Smooth muscle cell (in vitro differentiated cells): ENCODE measurements at regions not wholly inside any gene's neighbourhood (a gene's known extent, or its start where the extent isn't known, plus 50 kb on each side); places are given as distances from the start of the nearest gene placed in this dataset.

ENCODE experiments used
- DNase-seq: peaks from one replicate; lab custom pipeline; 2025; ENCODE audit not compliant: unreplicated experiment; lab: John Stamatoyannopoulos, UW
- H2AFZ ChIP-seq: fragments of 200-600 bp; sonication (generic); 2 replicates; pipeline ENCODE4 v1.6.0; 2016; ENCODE audit warnings: antibody characterized with exemption, low read depth, mild to moderate bottlenecking
- H3F3A ChIP-seq: fragments of 200-600 bp; sonication (generic); 2 replicates; pipeline ENCODE4 v1.6.0; 2017; ENCODE audit warnings: antibody characterized with exemption, low read depth
- H3K27ac ChIP-seq: fragments of 200-600 bp; sonication (generic); 2 replicates; pipeline ENCODE4 v1.5.1; 2016; ENCODE audit warnings: low read depth, mild to moderate bottlenecking
- H3K27me3 ChIP-seq: fragments of 200-600 bp; sonication (generic); 2 replicates; pipeline ENCODE4 v1.6.1; 2016; ENCODE audit warnings: low read depth, mild to moderate bottlenecking
- H3K36me3 ChIP-seq: fragments of 200-600 bp; sonication (generic); 2 replicates; pipeline ENCODE4 v1.5.1; 2016; ENCODE audit warnings: low read depth
- H3K4me1 ChIP-seq: fragments of 200-600 bp; sonication (generic); 2 replicates; pipeline ENCODE4 v1.5.1; 2016; ENCODE audit warnings: low read depth
- H3K4me2 ChIP-seq: fragments of 200-600 bp; sonication (generic); 2 replicates; pipeline ENCODE4 v1.6.0; 2016; ENCODE audit warnings: mild to moderate bottlenecking
- H3K4me3 ChIP-seq: fragments of 200-600 bp; sonication (generic); 2 replicates; pipeline ENCODE4 v1.5.1; 2016; ENCODE audit warnings: mild to moderate bottlenecking
- H3K79me2 ChIP-seq: fragments of 200-600 bp; sonication (generic); 2 replicates; pipeline ENCODE4 v1.6.0; 2016; ENCODE audit warnings: low read depth, mild to moderate bottlenecking
- H3K9ac ChIP-seq: fragments of 200-600 bp; sonication (generic); 2 replicates; pipeline ENCODE4 v1.6.0; 2016; ENCODE audit warnings: low read depth
- H3K9me3 ChIP-seq: fragments of 200-600 bp; sonication (generic); replicated peaks from 2 replicates; pipeline ENCODE4 v1.5.1; 2016; ENCODE audit warnings: low read depth
- H4K20me1 ChIP-seq: fragments of 200-600 bp; sonication (generic); 2 replicates; pipeline ENCODE4 v1.6.0; 2016; ENCODE audit warnings: low read depth
- CTCF ChIP-seq: fragments of 200-600 bp; sonication (generic); IDR thresholded peaks from 2 replicates; pipeline ENCODE4 v1.5.1; 2017; ENCODE audit warnings: borderline replicate concordance, mild to moderate bottlenecking, antibody characterized with exemption; ENCODE audit not compliant: insufficient read depth, poor library complexity, severe bottlenecking
- WGBS: methylation state at CpG from one replicate; pipeline ENCODE4 v1.1.7; 2016; ENCODE audit warnings: low lambda C conversion rate; 5-methylcytosine and 5-hydroxymethylcytosine counted together

- Histone ChIP-seq H4K20me1 (no peaks in the 10 kb centered on the region), H3K4me2 (no peak overlapping the region), H3K4me3 (no peak overlapping the region), H3K9ac (no peak overlapping the region), H3K9me3 (no peaks in the 10 kb centered on the region), H3K27ac (no peak overlapping the region), H3F3A (no peaks in the 10 kb centered on the region), H3K27me3 (no peaks in the 10 kb centered on the region), H3K79me2 (no peaks in the 10 kb centered on the region), H2AFZ (no peak overlapping the region), H3K36me3 (no peaks in the 10 kb centered on the region), H3K4me1 (no peaks in the 10 kb centered on the region)
- no peak for TF ChIP-seq CTCF
- no peak for DNase-seq
These were observed 165.0 kb upstream of the POU3F2 start for GRCh38 chr6:98669371-98669770.

GRCh38 chr6:98670045-98670746 lies 164.2 kb upstream of the POU3F2 start:
- Histone ChIP-seq H3K27ac (no peak overlapping the region), H3K27me3 (no peaks in the 10 kb centered on the region), H3K36me3 (no peaks in the 10 kb centered on the region), H3F3A (no peaks in the 10 kb centered on the region), H3K4me3 (no peak overlapping the region), H3K4me1 (no peaks in the 10 kb centered on the region), H3K9me3 (no peaks in the 10 kb centered on the region), H2AFZ (no peak overlapping the region), H4K20me1 (no peaks in the 10 kb centered on the region), H3K9ac (no peak overlapping the region), H3K79me2 (no peaks in the 10 kb centered on the region), H3K4me2 (no peak overlapping the region)
- no peak for DNase-seq
- WGBS = 85% methylated on average over 3 of the region's 3 CpGs
- no peak for TF ChIP-seq CTCF

GRCh38 chr6:98672681-98673475 lies 161.5 kb upstream of the POU3F2 start:
- H3K4me2 ChIP-seq = no peak overlapping the region

More at GRCh38 chr6:98672681-98673475, 161.5 kb upstream of the POU3F2 start:
- DNase-seq = no peak
- Histone ChIP-seq H3F3A (no peaks in the 10 kb centered on the region), H4K20me1 (no peaks in the 10 kb centered on the region), H3K9ac (no peak overlapping the region), H2AFZ (no peak overlapping the region), H3K4me1 (no peaks in the 10 kb centered on the region), H3K36me3 (no peaks in the 10 kb centered on the region), H3K27ac (no peak overlapping the region), H3K4me3 (no peak overlapping the region), H3K79me2 (no peaks in the 10 kb centered on the region), H3K27me3 (no peaks in the 10 kb centered on the region), H3K9me3 (no peaks in the 10 kb centered on the region)
- TF ChIP-seq CTCF = no peak
- 82% methylated on average over 1 of the region's 1 CpG for WGBS
